ENCODE measurements at regions not wholly inside any gene's neighbourhood (a gene's known extent, or its start where the extent isn't known, plus 50 kb on each side); places are given as distances from the start of the nearest gene placed in this dataset.

DNA sequence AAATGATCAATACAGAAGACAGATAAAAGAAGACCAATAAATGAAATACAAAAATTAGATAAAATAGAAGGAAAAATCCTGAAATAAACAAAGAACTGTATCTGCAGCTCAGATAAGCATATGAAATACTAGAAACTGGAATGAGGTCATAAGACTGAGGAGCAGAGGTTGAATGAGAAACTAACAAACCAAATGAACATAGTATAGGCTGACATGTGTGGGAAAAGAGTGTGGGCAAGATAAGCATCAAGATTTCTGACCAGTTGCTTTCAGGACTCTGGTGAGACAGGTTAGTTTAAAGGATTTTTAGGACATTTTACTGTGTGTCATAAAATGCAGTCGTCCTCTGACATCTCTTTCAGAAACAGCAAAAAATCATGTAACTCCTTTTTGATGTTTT lies 2073.2 kb upstream of the TENM3 start:
- TF ChIP-seq POLR2A (IDR thresholded peaks at IDR 0.05): no peak
- TF ChIP-seq, protein P1, sequence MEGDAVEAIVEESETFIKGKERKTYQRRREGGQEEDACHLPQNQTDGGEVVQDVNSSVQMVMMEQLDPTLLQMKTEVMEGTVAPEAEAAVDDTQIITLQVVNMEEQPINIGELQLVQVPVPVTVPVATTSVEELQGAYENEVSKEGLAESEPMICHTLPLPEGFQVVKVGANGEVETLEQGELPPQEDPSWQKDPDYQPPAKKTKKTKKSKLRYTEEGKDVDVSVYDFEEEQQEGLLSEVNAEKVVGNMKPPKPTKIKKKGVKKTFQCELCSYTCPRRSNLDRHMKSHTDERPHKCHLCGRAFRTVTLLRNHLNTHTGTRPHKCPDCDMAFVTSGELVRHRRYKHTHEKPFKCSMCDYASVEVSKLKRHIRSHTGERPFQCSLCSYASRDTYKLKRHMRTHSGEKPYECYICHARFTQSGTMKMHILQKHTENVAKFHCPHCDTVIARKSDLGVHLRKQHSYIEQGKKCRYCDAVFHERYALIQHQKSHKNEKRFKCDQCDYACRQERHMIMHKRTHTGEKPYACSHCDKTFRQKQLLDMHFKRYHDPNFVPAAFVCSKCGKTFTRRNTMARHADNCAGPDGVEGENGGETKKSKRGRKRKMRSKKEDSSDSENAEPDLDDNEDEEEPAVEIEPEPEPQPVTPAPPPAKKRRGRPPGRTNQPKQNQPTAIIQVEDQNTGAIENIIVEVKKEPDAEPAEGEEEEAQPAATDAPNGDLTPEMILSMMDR (IDR thresholded peaks at IDR 0.05): no peak

Data from vagina (tissue), 2 donors.